ENCODE measurements at regions not wholly inside any gene's neighbourhood (a gene's known extent, or its start where the extent isn't known, plus 50 kb on each side); places are given as distances from the start of the nearest gene placed in this dataset.
"Not testable (repeated sequence)": the region's sequence is repeated elsewhere in the genome, so short reads cannot be mapped to it uniquely, and the experiment has no call there.

DNA sequence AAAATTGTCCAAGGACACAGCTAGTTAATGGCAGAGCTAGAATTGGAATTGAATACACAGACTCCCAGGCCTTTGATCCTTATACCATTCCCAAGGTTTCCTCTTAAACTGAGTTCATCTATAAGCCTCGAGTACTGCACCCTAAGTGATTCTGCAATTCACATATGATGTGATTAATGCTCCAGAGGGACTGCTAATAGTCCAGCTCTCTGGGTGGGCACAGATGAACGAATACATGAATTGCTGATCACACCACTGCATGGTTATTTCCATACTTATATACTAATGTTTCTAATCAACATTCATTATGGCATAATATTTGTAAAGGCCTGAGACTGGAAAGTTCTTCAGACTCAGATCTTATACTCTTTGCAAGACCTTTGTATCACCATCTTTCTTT is 101.8 kb downstream of the NUFIP1 start:
- DNase-seq: no peak

DNA sequence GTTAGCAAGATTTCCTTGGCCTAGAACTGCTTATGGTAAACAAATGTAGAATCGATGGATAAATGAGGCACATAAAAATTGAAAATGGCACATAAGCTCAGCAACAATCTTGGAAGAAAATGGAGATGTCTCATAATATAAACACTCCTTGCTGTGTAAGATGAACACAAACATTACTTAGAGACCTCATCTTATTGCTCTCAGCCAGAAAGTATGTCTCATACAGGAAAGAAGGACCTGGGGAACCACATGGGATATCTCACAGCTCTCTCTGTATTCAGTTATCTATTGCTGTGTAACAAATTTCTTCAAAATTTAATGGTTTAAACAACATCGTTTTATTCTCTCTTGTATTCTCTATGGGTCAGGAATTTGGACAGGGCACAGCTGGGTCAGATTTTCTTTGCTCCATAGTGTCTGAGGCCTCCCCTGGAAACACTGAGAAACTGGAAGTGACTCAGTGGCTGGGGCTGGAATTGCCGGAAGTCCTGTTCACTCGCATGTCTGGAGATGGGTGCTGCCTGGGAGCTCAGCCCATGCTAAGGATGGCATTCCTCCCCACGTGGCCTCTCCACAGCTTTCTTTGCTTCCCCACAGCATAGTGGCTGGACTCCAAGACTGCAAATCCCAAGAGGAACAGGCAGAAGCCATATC is 105.1 kb downstream of the NUFIP1 start:
- no peak for DNase-seq

DNA sequence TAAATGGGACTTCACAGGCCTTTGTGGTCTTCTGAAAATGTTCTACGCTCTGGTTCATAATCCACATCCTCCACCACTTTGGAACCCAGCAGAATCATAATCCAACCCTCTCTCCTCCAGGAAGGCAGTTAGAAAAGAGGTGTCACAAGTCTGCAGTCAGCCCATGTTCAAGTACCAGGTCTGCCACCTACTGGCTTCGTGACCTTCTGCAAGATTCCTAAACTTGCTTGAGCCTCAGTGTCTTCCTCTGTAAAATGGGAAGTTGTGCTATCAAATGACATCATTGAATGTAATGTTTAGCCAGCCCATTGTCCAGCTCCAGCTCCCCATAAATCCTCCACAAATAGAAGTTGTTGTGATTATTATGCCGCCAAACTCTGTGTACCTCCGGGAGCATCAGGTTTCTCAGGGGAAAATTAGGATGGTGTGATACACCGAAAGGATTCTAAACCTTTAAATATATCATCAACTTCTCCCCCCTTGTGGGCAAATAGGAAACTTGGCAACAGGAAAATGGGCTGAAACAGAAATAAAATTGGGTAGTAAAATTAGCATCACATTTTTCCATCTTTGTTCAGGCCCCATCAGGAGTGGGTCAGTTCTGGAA is 109.7 kb downstream of the NUFIP1 start:
- DNase-seq: no peak

DNA sequence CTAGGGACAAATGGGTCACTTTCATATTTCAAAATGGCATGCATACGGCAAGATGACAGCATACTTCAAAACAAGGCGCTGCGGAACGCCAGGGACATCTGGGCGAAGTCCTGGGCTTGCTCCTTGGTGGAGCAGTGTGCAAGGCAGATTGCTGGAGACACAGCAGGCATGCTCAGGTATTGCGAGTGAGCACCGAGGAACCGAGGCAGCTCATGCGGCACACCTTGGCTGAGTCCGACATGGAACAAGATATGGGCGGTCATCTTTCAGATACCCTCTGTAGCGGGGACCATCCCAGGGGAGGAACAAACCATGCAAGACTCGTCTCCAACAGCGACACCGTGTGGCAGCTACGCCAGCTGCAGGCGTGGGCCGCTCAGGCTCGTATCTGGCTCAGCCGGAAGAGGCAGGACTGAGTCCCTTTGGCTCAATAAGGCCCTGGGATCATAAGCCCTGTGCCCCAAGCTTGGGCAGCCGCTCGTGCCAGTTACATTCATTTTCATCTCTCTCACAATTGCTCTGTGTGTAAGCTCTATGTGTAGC is 112.4 kb downstream of the NUFIP1 start:
- no peak for DNase-seq

DNA sequence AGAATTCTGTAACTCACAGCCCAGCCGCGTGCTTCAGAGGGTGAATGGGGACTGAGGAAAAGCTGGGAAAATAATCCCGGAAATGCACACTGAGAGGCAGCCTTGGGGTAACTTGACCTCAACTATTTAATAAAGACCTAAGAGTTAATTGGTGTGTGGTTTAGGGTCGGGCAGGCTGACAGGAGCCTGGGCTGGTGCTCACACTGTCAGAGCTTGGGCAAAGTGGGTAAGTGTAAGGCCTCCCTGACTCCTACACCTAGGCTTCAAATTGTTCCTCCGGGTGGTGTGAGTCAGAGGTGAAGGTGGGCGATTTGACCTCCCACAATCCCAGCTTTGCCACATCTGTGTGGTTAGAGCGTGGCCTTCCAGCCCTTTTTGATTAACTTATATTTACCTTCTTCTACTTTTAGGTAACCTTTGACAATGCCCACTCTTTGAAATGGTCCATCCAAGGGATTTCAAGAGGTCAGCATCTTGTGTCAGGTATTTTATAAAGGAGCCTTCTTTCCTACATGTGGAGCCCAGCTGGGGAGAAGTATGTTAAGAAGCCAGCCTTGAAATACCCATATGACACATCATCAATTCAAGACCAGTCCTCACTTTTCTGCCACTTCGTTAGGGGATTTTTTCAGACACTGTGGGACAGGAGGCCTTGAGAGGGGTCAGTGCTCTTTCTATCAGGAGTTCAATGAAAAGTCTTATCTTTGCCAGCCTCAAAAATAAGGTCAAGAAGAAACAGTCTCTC is 114.2 kb downstream of the NUFIP1 start:
- no peak for DNase-seq

DNA sequence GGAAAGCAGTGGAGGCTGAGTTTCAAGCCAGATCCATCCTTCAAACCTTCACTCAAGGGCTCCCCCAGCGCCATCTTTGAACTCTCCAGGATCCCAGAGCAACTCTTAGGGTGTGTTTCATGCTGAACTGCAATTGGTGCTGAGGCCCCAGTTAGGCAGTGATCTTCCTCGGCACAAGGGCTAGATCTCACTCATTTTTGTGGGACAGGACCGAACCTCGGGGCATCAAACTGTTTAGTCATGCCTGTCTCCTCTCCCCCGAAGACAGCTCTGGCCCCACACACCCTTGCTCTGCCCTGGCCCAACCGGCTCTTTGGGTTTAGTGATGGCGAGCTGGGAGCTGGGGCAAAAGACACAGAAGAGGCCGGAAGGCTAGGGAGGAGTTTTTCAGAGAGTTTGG is 115.1 kb downstream of the NUFIP1 start:
- DNase-seq: no peak

DNA sequence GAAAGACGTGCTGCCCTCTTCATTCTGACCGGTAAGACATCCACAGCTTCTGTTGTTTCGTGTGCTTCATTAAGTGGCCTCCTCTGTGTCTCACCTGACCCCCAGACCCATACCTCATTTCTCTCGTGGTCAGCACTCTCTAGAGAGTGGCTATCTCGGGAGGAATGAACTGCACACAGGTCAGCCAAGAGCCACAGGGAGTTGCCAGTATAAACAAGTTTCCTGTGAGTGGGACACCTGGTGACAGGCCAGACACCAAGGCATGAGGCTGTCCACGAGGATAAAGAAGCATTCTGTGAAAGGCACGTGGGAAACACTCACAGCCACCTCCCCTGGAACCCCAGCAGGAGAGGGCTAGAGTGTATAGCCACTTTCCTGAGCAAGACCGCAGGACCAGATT is 115.8 kb downstream of the NUFIP1 start:
- no peak for DNase-seq

DNA sequence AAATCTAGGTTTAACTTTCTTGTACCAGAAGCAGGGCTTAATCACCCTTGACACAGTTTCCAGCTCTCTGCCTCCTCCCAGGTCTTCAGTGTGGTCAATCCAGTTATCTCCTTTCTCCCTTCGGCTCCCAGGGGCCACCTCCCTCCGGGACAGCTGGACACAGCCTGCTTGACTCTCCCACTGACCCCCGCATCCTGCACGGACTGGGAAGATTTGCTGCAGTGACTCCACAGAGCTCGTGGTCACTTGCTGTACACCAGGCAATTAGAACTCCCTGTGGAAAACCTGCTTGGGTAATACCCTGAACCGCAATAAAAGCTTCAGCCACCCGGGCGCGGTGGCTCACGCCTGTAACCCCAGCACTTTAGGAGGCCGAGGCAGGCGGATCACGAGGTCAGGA is 116.5 kb downstream of the NUFIP1 start:
- DNase-seq: no peak

DNA sequence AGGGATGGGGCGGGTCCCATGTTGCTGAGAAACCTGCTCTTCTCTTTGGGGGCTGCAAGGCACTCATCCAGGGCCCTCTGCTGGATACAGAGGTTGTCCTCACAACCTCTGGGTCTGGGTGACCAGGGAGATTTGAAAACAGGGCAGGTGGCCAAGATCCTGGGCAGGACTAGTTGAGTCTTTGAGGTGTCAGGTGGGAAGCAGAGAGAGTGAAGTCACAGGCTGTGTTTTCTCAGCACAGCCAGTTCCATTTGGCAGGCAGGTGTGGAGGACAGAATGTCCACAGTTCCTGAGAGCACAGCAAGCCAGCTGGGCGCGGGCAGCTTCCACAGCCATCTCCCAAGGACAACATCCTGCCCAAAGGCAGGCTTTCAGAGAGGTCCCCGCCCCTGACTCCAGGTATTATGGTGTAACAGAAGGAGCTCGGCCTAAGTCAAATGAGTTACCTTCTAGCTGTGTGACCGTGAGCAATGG is 118.8 kb downstream of the NUFIP1 start:
- peak; percentile 55 for DNase-seq

DNA sequence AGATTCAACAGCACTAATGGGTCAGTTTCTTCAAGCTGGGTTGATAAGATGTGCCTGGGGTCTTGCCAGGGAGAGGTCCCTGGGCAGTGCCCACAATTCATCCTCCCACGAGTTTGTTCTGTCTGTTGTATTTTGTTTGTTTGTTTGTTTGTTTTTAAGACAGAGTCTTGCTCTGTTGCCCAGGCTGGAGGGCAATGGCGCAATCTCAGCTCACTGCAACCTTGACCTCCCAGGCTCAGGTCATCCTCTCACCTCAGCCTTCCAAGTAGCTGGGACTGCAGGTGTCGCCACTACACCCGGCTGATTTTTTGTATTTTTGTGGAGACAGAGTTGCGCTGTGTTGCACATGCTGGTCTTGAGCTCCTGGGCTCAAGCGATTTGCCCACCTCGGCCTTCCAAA is 120.1 kb downstream of the NUFIP1 start:
- DNase-seq: no peak

DNA sequence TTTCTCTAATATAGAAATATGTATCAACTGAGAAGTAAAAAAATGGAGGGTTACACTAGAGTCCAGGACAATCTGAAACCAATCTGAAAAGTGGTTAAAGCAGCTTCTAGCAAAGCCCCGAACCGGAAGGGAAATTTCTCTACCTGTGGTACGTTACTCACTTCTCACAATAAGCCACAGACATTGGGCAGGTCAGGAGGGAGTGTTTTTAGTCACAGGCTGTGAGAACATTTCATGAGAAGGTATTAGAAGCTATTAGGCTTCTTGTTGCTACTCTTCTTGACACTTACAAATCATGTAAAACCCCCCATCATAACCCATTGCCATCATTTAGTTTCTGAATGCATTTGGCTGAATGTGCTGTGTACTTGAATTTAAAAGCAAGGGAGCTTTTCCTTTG is 120.9 kb downstream of the NUFIP1 start:
- no peak for DNase-seq

DNA sequence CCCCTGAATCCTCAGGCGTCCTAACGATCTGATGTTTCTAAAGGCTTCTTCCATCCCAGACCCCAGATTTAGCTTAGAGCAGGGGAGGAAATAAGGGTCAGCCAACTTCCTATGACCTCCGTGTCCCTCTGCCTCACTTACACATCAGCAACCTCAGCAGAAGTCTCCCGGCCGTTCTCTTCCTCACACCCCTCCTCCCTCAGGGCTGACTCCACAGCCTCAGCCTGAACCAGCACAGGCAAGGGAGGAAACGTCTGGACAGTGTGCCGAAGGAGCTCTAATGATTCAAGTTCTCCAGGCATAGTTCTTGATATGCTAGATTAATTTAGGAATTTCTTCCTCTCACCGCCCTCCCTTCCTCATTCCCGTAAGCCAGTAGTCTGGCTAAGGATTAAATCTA is 121.4 kb downstream of the NUFIP1 start:
- no peak for DNase-seq

DNA sequence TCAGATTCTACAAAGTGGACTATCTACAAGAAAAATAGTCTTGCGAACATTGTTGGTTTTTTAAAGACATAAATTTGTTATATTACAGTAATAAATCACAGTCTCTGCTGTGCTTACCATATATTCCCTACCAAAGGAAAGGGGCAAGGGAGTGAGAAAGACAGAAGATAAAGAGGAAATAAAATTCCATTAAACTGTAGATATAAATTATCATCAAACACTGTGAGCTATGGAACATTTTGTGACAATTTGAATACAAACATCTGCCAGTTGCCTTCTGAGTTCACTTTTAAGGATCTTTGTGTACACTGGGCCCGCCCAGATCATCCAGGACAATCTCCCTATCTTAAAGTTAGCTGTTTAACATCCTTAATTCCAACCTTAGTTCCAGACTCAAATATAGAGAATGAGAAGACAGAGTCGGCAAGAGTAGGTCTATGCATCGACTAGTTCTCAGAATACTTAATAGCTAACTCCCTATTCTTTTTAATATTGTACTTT is 122.8 kb downstream of the NUFIP1 start:
- DNase-seq: no peak

DNA sequence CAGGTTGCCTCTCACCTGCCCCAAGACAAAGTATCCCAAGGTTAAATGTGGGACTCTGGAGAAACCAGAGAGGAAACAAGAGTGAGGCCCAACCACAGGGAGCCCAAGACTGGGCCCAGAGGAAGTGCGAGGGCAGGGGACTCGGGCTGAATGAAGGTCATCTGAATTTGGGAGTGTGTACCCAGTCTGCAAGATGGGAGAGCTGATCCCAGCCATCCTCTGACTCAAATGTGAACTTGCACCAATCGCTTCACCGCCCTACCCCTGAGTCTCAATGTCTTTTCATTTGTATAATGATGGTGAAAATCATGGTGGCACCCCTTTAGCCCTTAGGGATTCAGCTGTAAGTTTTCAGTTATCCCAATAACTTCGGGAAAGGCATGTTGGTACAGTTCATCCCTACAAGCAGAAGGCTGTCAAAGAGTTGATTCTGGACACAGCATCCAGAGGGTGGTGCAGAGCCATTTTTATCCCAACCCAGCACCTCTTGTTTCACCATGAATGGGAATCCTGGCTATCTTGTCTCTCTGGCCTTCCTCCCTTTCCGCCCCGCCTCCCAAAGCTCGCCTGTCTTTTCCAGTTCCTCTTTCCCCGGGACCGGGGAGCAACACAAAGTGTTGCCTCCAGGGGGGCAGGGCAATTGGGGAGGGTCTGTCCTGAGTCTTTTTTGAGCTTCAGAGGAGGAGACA is 123.4 kb downstream of the NUFIP1 start:
- no peak for DNase-seq

DNA sequence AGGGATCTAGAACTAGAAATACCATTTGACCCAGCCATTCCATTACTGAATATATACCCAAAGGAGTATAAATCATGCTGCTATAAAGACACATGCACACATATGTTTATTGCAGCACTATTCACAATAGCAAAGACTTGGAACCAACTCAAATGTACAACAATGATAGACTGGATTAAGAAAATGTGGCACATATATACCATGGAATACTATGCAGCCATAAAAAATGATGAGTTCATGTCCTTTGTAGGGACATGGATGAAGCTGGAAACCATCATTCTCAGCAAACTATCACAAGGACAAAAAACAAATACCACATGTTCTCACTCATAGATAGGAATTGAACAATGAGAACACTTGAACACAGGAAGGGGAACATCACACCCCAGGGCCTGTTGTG is 125.6 kb downstream of the NUFIP1 start:
- not testable (repeated sequence) for DNase-seq

DNA sequence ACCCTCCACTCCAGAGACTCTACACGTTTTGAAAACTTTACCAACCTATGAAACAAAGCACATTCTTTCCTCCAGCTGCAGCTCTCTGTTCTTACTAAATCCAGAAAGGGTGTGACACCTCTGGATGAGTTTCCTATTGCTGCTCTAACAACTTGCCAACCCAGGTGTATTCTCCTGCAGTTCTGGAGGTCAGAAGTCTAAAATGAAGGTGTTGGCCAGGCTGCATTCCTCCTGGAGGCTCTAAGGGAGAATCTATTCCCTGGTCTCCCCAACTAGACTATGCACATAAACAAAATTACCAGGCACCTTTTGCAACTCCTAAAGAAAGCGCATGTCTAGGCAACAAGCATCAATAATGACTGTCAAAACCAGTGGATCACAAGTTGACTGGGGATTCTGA is 128.8 kb downstream of the NUFIP1 start:
- no peak for DNase-seq

DNA sequence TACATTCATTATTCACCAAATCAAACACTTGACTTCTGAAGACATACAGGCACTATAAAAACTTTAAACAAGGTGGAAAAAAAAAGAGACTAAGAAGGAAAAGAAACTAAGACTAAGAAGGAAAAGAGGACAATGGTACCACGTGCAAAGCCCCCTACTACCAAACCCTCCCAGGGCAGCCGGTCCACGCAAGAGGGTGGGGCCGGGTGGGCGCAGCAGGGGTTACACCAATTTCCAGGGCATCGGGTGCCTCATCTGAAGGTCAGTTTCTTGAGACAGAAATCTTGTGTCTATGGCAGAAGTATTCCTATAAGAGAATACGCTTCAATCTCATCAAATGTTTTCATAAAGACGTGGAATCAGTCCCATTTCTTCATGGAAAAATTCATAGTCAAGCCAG is 131.5 kb downstream of the NUFIP1 start:
- DNase-seq: no peak

DNA sequence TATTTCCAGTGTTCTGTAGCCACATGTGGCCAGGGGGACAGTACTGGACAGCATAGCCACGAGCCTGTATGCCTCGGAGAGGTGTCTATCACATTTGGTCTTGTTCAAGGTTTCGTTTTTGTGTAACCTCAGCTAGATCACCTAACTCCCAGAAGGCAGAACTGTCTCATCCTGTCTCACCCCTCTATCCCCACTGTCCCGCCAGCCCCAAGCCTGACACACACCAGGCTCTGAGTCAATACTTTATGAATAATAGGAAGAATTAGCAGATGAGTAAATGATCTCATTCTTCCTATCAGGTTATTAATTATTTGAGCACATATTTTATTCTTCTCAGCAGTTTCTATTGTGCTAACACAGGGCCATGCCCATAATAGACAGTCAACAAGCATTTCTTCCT is 132.2 kb downstream of the NUFIP1 start:
- DNase-seq: no peak

DNA sequence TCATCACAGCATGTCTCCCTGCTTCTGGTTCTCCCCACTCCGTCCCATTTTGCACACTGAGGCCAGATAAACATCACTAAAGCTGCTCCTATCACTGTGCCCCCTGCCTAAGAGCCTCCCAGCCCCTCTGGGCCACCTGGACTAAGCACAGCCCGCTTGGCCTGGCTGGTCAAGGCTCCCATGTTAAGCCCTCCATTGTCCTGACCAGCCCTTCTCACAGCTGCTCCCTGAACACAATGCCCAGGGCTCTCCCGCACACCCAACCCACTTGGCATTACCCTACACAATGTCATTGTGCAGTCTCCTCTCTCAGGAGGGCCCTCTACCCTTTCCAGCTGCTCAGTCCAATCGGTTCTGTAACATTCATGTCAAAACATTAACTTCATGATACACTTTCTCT is 133.4 kb downstream of the NUFIP1 start:
- no peak for DNase-seq

DNA sequence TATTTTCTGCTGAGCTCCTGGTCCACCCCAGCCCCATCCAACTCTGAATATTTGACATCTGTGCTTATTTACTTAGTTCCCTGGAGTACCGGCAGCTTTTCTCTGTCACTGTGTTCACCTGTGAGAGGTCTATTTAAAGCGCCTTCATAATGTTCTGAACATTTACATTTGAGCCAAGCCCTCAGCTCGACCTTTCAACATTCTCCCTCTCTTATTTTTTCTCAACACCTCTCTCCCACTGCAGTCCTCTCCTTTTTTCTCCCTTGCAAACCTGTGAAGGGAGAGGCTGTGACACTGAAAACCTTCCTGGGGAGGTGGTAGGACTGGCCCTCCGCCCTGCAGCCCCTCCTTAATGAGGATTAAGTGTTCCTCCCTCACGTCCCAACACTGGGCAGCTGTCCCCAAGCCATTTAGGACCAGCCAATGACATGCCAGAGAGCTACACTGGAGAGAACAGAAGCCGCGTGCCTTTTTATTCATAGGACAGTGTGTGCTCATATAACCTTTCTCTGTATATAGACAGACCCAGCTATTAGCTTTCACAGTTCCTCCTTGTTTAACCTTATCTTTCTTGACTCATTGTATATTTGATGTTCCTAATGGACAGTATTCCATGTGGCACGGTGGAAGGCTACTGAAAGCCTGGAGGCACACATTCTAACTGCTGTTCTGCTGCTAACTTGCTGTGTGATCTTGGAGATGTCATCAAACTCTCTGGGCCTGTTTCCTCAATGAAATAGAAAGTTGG is 134.8 kb downstream of the NUFIP1 start:
- peak; percentile 66 for DNase-seq

DNA sequence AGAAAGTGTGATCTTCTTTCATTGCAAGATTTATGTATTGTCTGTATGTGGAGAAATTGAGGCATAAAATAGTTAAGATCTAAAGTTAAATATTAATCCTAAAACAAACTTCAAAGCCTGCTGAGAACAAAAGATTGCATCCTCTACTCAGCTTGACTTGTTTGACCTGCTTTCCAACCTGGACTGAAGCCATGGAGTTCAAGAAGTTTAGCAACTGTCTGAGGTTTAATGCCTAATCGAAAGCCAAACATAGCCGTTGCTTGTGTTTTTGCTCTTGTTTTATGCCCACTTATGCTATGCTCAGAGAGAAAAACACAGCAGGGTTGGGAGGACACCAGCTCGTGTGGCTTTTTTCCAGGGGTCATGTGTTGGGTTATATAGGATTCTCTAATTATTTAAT is 135.6 kb downstream of the NUFIP1 start:
- no peak for DNase-seq

DNA sequence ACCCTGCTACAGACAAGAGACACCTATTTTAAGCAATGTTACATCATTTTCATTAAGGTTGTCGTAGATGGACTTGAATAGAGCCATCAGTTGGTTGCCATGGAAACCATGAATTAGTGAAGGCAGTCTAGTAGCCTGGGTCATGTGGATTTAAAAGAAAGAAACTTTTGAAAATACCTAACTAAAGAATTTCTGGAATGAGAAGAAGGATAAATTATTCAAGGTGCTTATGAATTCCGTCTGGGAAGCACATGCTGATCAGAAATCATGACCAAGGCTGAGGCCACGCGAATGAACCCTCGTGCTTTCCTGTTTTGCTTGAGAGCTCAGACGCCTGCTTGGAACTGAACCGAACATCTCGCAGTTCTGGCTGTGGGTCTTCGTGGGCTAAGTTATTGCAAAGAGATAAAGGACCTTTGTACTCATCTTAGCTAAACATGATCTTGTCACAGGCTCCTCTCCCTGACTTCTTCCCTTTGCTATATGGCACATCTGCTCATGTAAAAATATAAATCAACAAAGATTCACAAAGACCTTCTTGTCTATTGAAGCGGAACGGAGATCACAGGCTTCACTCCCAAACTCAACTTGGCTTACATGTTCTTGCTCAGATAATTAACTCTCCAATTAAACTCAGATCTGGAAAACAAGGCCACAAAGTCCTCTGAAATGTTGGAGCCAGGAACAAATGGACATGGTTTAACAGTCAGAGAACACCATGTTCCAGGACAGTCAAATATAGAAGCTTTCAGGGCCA is 140.2 kb downstream of the NUFIP1 start:
- no peak for DNase-seq

Measured in NCI-H2029 (cell line).